NB4 (cell line): ENCODE measurements at regions not wholly inside any gene's neighbourhood (a gene's known extent, or its start where the extent isn't known, plus 50 kb on each side); places are given as distances from the start of the nearest gene placed in this dataset.

ENCODE experiments used
- CTCF ChIP-seq: IDR thresholded peaks from one replicate; pipeline ENCODE4 v1.5.1; 2012; ENCODE audit warnings: low read depth, low read length
- MAX ChIP-seq: IDR thresholded peaks from 2 replicates; pipeline ENCODE4 v1.6.1; 2011; ENCODE audit warnings: low read depth, low read length
- MYC ChIP-seq: IDR thresholded peaks from 2 replicates; pipeline ENCODE4 v1.6.1; 2011; ENCODE audit warnings: low read depth, low read length
- POLR2A ChIP-seq: IDR thresholded peaks from 2 replicates; pipeline ENCODE4 v1.6.1; 2011; ENCODE audit warnings: mild to moderate bottlenecking; ENCODE audit not compliant: insufficient read length; ENCODE audit errors: extremely low read depth

DNA sequence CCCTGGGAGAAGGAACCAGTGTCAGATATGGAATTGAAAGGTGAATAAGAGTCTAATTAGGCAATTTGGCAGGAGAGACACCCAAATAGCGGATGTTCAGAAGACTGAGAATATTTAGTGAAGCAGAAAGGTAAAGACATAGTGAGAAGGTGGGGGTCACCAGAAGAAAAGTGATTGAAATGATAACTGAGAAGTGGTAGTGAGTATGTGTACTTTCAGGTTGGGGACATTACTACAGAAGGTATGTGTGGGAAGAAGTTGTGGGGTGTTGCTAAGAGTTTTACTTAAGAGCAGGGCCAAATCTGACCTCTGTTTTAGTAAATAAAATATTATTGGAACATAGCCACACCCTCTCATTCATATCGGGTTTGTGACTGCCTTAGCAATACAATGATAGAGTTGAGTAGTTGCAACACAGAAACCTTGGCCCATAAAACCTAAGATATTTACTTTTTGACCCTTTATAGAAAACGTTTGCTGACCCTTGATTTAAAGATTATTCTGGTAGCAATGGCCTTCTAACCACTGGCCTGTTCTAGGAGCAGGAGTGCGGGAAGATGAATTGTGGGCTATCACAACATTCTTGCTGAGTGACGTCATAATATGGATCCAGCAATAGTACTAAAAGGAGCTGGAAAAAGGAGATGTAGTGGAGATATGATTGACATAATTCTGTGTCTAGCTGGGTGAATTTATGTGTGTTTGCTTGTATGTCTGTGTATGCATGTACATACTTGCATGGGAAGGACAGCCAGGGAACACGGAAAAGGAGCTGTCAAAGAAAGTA is 115.3 kb downstream of the HS3ST1 start:
- TF ChIP-seq CTCF: no peak
- no peak for TF ChIP-seq POLR2A
- no peak for TF ChIP-seq MAX
- no peak for TF ChIP-seq MYC
